ENCODE measurements at regions not wholly inside any gene's neighbourhood (a gene's known extent, or its start where the extent isn't known, plus 50 kb on each side); places are given as distances from the start of the nearest gene placed in this dataset.

- no peak overlapping the region for H3K4me2 ChIP-seq (ENCODE audit: low read length)
- no peaks in the 10 kb centered on the region for H3K9me3 ChIP-seq (ENCODE audit: low read length)
- no peak for DNase-seq
- intact Hi-C loops (cut with micrococcal nuclease) = no loop called here
- H3K27ac ChIP-seq (ENCODE audit: low read length) = no peak overlapping the region
- H3K4me1 ChIP-seq (ENCODE audit: insufficient read depth, low read length) = no peaks in the 10 kb centered on the region
- H3K9me2 ChIP-seq (replicated peaks; ENCODE audit: low read length) = no peaks in the 10 kb centered on the region
- H3K4me3 ChIP-seq (ENCODE audit: low read length) = no peak overlapping the region
- BruUV-seq (replicated peaks) = no TSS peak
- no peak for ATAC-seq
- no peaks in the 10 kb centered on the region for H3F3A ChIP-seq (ENCODE audit: low read length, unreplicated experiment)
- ChIA-PET POLR2A (ENCODE audit: unreplicated experiment) (no interaction called here), CTCF (no interaction called here)
- no peaks in the 10 kb centered on the region for H3K79me2 ChIP-seq (ENCODE audit: low read length)
- H2AFZ ChIP-seq (ENCODE audit: low read length) = no peak overlapping the region
- H3K9ac ChIP-seq (ENCODE audit: low read length) = no peak overlapping the region
- no peaks in the 10 kb centered on the region for H3K27me3 ChIP-seq (ENCODE audit: low read length)
- no peaks in the 10 kb centered on the region for H4K20me1 ChIP-seq (ENCODE audit: low read length)
- H3K36me3 ChIP-seq (ENCODE audit: low read depth, low read length) = no peaks in the 10 kb centered on the region
- TF ChIP-seq EZH2 (IDR thresholded peaks at IDR 0.05; ENCODE audit: low read length, unreplicated experiment) = no peak
- no peak for TF ChIP-seq CTCF (conservative IDR thresholded peaks at IDR 0.05; ENCODE audit: low read depth, low read length)
- TF ChIP-seq EZH2phosphoT487 (IDR thresholded peaks at IDR 0.05; ENCODE audit: borderline replicate concordance, low read length) = no peak
Measured at GRCh38 chr6:71127374-71127773, 161.2 kb upstream of the OGFRL1 start.

- Histone ChIP-seq H3K9me3 (ENCODE audit: low read length) (no peaks in the 10 kb centered on the region), H3K27ac (ENCODE audit: low read length) (no peak overlapping the region), H3K4me2 (ENCODE audit: low read length) (no peak overlapping the region), H4K20me1 (ENCODE audit: low read length) (no peaks in the 10 kb centered on the region), H3K79me2 (ENCODE audit: low read length) (no peaks in the 10 kb centered on the region), H3K27me3 (ENCODE audit: low read length) (no peaks in the 10 kb centered on the region), H3K9me2 (replicated peaks; ENCODE audit: low read length) (no peaks in the 10 kb centered on the region), H3K36me3 (ENCODE audit: low read depth, low read length) (no peaks in the 10 kb centered on the region), H2AFZ (ENCODE audit: low read length) (no peak overlapping the region), H3K9ac (ENCODE audit: low read length) (no peak overlapping the region), H3K4me1 (ENCODE audit: insufficient read depth, low read length) (no peaks in the 10 kb centered on the region), H3F3A (ENCODE audit: low read length, unreplicated experiment) (no peaks in the 10 kb centered on the region), H3K4me3 (ENCODE audit: low read length) (no peak overlapping the region)
- no peak for TF ChIP-seq EZH2phosphoT487 (IDR thresholded peaks at IDR 0.05; ENCODE audit: borderline replicate concordance, low read length)
- TF ChIP-seq CTCF (conservative IDR thresholded peaks at IDR 0.05; ENCODE audit: low read depth, low read length) = no peak
- no peak for TF ChIP-seq EZH2 (IDR thresholded peaks at IDR 0.05; ENCODE audit: low read length, unreplicated experiment)
- intact Hi-C loops (cut with micrococcal nuclease) = no loop called here
- ChIA-PET POLR2A (ENCODE audit: unreplicated experiment) (no interaction called here), CTCF (no interaction called here)
- no TSS peak for BruUV-seq (replicated peaks)
- DNase-seq (no peak), ATAC-seq (no peak)
Measured at GRCh38 chr6:71130277-71130676, 158.3 kb upstream of the OGFRL1 start.

- Histone ChIP-seq H3K9me3 (ENCODE audit: low read length) (no peaks in the 10 kb centered on the region), H3K9ac (ENCODE audit: low read length) (no peak overlapping the region), H3F3A (ENCODE audit: low read length, unreplicated experiment) (no peaks in the 10 kb centered on the region), H3K27me3 (ENCODE audit: low read length) (no peaks in the 10 kb centered on the region), H3K4me3 (ENCODE audit: low read length) (no peak overlapping the region), H3K79me2 (ENCODE audit: low read length) (no peaks in the 10 kb centered on the region), H3K4me2 (ENCODE audit: low read length) (no peak overlapping the region), H4K20me1 (ENCODE audit: low read length) (no peaks in the 10 kb centered on the region), H3K9me2 (replicated peaks; ENCODE audit: low read length) (no peaks in the 10 kb centered on the region), H2AFZ (ENCODE audit: low read length) (no peak overlapping the region), H3K4me1 (ENCODE audit: insufficient read depth, low read length) (no peaks in the 10 kb centered on the region), H3K36me3 (ENCODE audit: low read depth, low read length) (no peaks in the 10 kb centered on the region), H3K27ac (ENCODE audit: low read length) (no peak overlapping the region)
- BruUV-seq (replicated peaks) = no TSS peak
- intact Hi-C loops (cut with micrococcal nuclease) = no loop called here
- CTCF ChIA-PET = no interaction called here
- POLR2A ChIA-PET (ENCODE audit: unreplicated experiment) = no interaction called here
- ATAC-seq (no peak), DNase-seq (no peak)
- TF ChIP-seq CTCF (conservative IDR thresholded peaks at IDR 0.05; ENCODE audit: low read depth, low read length) = no peak
- TF ChIP-seq EZH2 (IDR thresholded peaks at IDR 0.05; ENCODE audit: low read length, unreplicated experiment) = no peak
- TF ChIP-seq EZH2phosphoT487 (IDR thresholded peaks at IDR 0.05; ENCODE audit: borderline replicate concordance, low read length) = no peak
Measured at GRCh38 chr6:71134929-71135642, 153.5 kb upstream of the OGFRL1 start.
